H9 (cell line): ENCODE measurements at regions not wholly inside any gene's neighbourhood (a gene's known extent, or its start where the extent isn't known, plus 50 kb on each side); places are given as distances from the start of the nearest gene placed in this dataset.

ENCODE experiments used
- DNase-seq: peaks from one replicate; pipeline ENCODE4 v3.0.0-alpha.2; 2017
- H2AFZ ChIP-seq: one replicate; pipeline ENCODE4 v1.6.1; 2013; ENCODE audit warnings: mild to moderate bottlenecking, low read length, control low read depth, moderate library complexity
- H2AK5ac ChIP-seq: 2 replicates; pipeline ENCODE4 v1.6.1; 2013; ENCODE audit warnings: low read length, control low read depth, mixed read lengths; ENCODE audit not compliant: insufficient read length
- H2BK120ac ChIP-seq: one replicate; pipeline ENCODE4 v1.6.1; 2013; ENCODE audit warnings: low read depth, mild to moderate bottlenecking, low read length, control low read depth, inconsistent platforms; ENCODE audit not compliant: poor library complexity, severe bottlenecking
- H2BK12ac ChIP-seq: 2 replicates; pipeline ENCODE4 v1.6.1; 2013; ENCODE audit warnings: low read length, control low read depth, mixed read lengths, low read depth; ENCODE audit not compliant: insufficient read length
- H2BK15ac ChIP-seq: 2 replicates; pipeline ENCODE4 v1.6.1; 2013; ENCODE audit warnings: low read depth, low read length, control low read depth
- H2BK20ac ChIP-seq: one replicate; pipeline ENCODE4 v1.6.1; 2013; ENCODE audit warnings: low read depth, mild to moderate bottlenecking, low read length, control low read depth, inconsistent platforms; ENCODE audit not compliant: poor library complexity, severe bottlenecking
- H2BK5ac ChIP-seq: 2 replicates; pipeline ENCODE4 v1.6.1; 2013; ENCODE audit warnings: low read length, control low read depth, mixed read lengths; ENCODE audit not compliant: insufficient read length
- H3K14ac ChIP-seq: 2 replicates; pipeline ENCODE4 v1.6.1; 2013; ENCODE audit warnings: low read length, control low read depth; ENCODE audit not compliant: insufficient read depth
- H3K18ac ChIP-seq: 2 replicates; pipeline ENCODE4 v1.6.1; 2013; ENCODE audit warnings: low read depth, mild to moderate bottlenecking, mixed read lengths, low read length, control low read depth; ENCODE audit not compliant: insufficient read length
- H3K23ac ChIP-seq: 2 replicates; pipeline ENCODE4 v1.6.1; 2013; ENCODE audit warnings: low read length, control low read depth, mixed read lengths, low read depth; ENCODE audit not compliant: insufficient read length
- H3K23me2 ChIP-seq: 2 replicates; pipeline ENCODE4 v1.6.1; 2013; ENCODE audit warnings: low read depth, mild to moderate bottlenecking, mixed read lengths, low read length, control low read depth; ENCODE audit not compliant: insufficient read length, poor library complexity, severe bottlenecking
- H3K27ac ChIP-seq: 2 replicates; pipeline ENCODE4 v1.5.1; 2013; ENCODE audit warnings: low read length, control low read depth, mixed read lengths, low read depth; ENCODE audit not compliant: insufficient read length
- H3K27me3 ChIP-seq: 2 replicates; pipeline ENCODE4 v1.6.1; 2013; ENCODE audit warnings: low read length, control low read depth, inconsistent platforms; ENCODE audit not compliant: insufficient read depth
- H3K4ac ChIP-seq: 2 replicates; pipeline ENCODE4 v1.6.1; 2013; ENCODE audit warnings: low read depth, mild to moderate bottlenecking, control low read depth, inconsistent platforms, low read length, moderate library complexity
- H3K4me1 ChIP-seq: 2 replicates; pipeline ENCODE4 v1.6.1; 2013; ENCODE audit warnings: low read length, control low read depth, inconsistent platforms; ENCODE audit not compliant: insufficient read depth
- H3K4me2 ChIP-seq: 2 replicates; pipeline ENCODE4 v1.6.1; 2013; ENCODE audit warnings: low read length, control low read depth, mixed read lengths; ENCODE audit not compliant: insufficient read length, insufficient read depth
- H3K56ac ChIP-seq: 2 replicates; pipeline ENCODE4 v1.6.1; 2013; ENCODE audit warnings: low read depth, mild to moderate bottlenecking, mixed read lengths, low read length, control low read depth; ENCODE audit not compliant: insufficient read length
- H3K79me1 ChIP-seq: 2 replicates; pipeline ENCODE4 v1.6.1; 2013; ENCODE audit warnings: low read depth, mild to moderate bottlenecking, moderate library complexity, low read length, control low read depth, inconsistent platforms; ENCODE audit not compliant: insufficient read depth, poor library complexity, severe bottlenecking
- H3K79me2 ChIP-seq: 2 replicates; pipeline ENCODE4 v1.6.1; 2013; ENCODE audit warnings: low read length, control low read depth, inconsistent platforms; ENCODE audit not compliant: insufficient read depth
- H3K9ac ChIP-seq: 2 replicates; pipeline ENCODE4 v1.6.1; 2013; ENCODE audit warnings: low read length, control low read depth, mixed read lengths; ENCODE audit not compliant: insufficient read length; ENCODE audit errors: extremely low read depth
- H3K9me3 ChIP-seq: one replicate; pipeline ENCODE4 v1.6.1; 2013; ENCODE audit warnings: low read depth, low read length, inconsistent platforms; ENCODE audit not compliant: control insufficient read depth
- H3T11ph ChIP-seq: one replicate; pipeline ENCODE4 v1.6.1; 2013; ENCODE audit warnings: mild to moderate bottlenecking, low read length, control low read depth, inconsistent platforms
- H4K20me1 ChIP-seq: one replicate; pipeline ENCODE4 v1.6.1; 2013; ENCODE audit not compliant: control insufficient read depth, insufficient read length, insufficient read depth
- H4K5ac ChIP-seq: 2 replicates; pipeline ENCODE4 v1.6.1; 2013; ENCODE audit warnings: low read depth, mild to moderate bottlenecking, mixed read lengths, low read length, control low read depth; ENCODE audit not compliant: insufficient read length
- H4K8ac ChIP-seq: replicated peaks from 2 replicates; pipeline ENCODE4 v1.6.1; 2013; ENCODE audit warnings: low read length, control low read depth, mixed read lengths, low read depth; ENCODE audit not compliant: insufficient read length
- H4K91ac ChIP-seq: 2 replicates; pipeline ENCODE4 v1.6.1; 2013; ENCODE audit warnings: low read depth, mild to moderate bottlenecking, moderate library complexity, mixed read lengths, low read length, control low read depth; ENCODE audit not compliant: insufficient read length
- H3K27ac Mint-ChIP-seq, 3 experiments: 2 replicates in 2 of 3; 3 replicates in 1 of 3; pipeline ENCODE4 v1.8.0; 2020 to 2021; ENCODE audit warnings: mixed read lengths in 3 of 3, mild to moderate bottlenecking in 1 of 3, moderate library complexity in 1 of 3
- H3K27me3 Mint-ChIP-seq: 2 replicates; pipeline ENCODE4 v1.8.0; 2021; ENCODE audit warnings: low read depth, mild to moderate bottlenecking, moderate library complexity, mixed read lengths
- H3K36me3 Mint-ChIP-seq, 3 experiments: 2 replicates in 2 of 3; 3 replicates in 1 of 3; pipeline ENCODE4 v1.8.0; 2020 to 2021; ENCODE audit warnings: low read depth in 3 of 3, mixed read lengths in 3 of 3; ENCODE audit not compliant: insufficient read depth in 1 of 3
- H3K4me1 Mint-ChIP-seq, 2 experiments: 2 replicates each; pipeline ENCODE4 v1.8.0; 2020; ENCODE audit warnings: mixed read lengths in 2 of 2
- H3K4me3 Mint-ChIP-seq, 2 experiments: 2 replicates in 1 of 2; 3 replicates in 1 of 2; pipeline ENCODE4 v1.8.0; 2020 to 2021; ENCODE audit warnings: mild to moderate bottlenecking in 2 of 2, mixed read lengths in 2 of 2, moderate library complexity in 1 of 2
- H3K9me3 Mint-ChIP-seq, 2 experiments: 2 replicates in 1 of 2; 3 replicates in 1 of 2; pipeline ENCODE4 v1.8.0; 2020; ENCODE audit warnings: mild to moderate bottlenecking in 2 of 2, mixed read lengths in 2 of 2, moderate library complexity in 1 of 2
- CTCF ChIP-seq: fragments of 200-600 bp; sonication (generic); conservative IDR thresholded peaks from 3 replicates; pipeline ENCODE4 v1.8.0; 2021; ENCODE audit warnings: antibody characterized with exemption, mild to moderate bottlenecking
- WGBS: extraction: QIAGEN DNeasy Blood & Tissue Kit; methylation state at CpG from one replicate; pipeline ENCODE4 v1.1.7; 2013; ENCODE audit warnings: missing lambda C conversion rate, low lambda C conversion rate, mixed read lengths; ENCODE audit not compliant: insufficient read length; ENCODE audit errors: extremely low coverage; 5-methylcytosine and 5-hydroxymethylcytosine counted together

GRCh38 chr4:11503166-11503565 is 74.5 kb upstream of the HS3ST1 start:
- Histone ChIP-seq H4K5ac (no peak overlapping the region), H3T11ph (no peak overlapping the region), H2AFZ (no peak overlapping the region), H3K14ac (peak overlapping the region; percentile 17; the same call in 1 of the 2 replicates), H2BK20ac (no peak overlapping the region), H3K18ac (peak overlapping the region; percentile 21), H4K8ac (no peak overlapping the region), H3K9ac (no peak overlapping the region), H2AK5ac (no peak overlapping the region), H3K27ac (no peak overlapping the region), H3K56ac (no peak overlapping the region), H2BK15ac (no peak overlapping the region), H3K4ac (no peak overlapping the region), H4K20me1 (no peaks in the 10 kb centered on the region), H3K4me2 (no peak overlapping the region), H3K79me2 (no peaks in the 10 kb centered on the region), H2BK120ac (no peak overlapping the region), H3K23me2 (no peaks in the 10 kb centered on the region), H4K91ac (no peak overlapping the region), H2BK5ac (no peak overlapping the region), H3K27me3 (no peaks in the 10 kb centered on the region), H3K79me1 (no peaks in the 10 kb centered on the region), H3K4me1 (no peaks in the 10 kb centered on the region), H2BK12ac (no peak overlapping the region), H3K23ac (no peak overlapping the region), H3K9me3 (no peaks in the 10 kb centered on the region)
- no peak for TF ChIP-seq CTCF
- no peak overlapping the region for H3K27ac Mint-ChIP-seq
- H3K4me3 Mint-ChIP-seq: no peak overlapping the region
- H3K27me3 Mint-ChIP-seq: no peaks in the 10 kb centered on the region
- no peaks in the 10 kb centered on the region for H3K36me3 Mint-ChIP-seq
- H3K9me3 Mint-ChIP-seq: peaks cover 4 to 9% of the 10 kb centered on the region in 2 experiments; a peak in 4 of 5 replicates
- peaks cover 0 to 3% of the 10 kb centered on the region in 2 experiments; a peak in 2 of 4 replicates for H3K4me1 Mint-ChIP-seq
- no peak for DNase-seq
- WGBS: no CpG with 5 or more reads among the region's 3 CpGs
